ENCODE measurements at regions not wholly inside any gene's neighbourhood (a gene's known extent, or its start where the extent isn't known, plus 50 kb on each side); places are given as distances from the start of the nearest gene placed in this dataset.

- DNase-seq (ENCODE audit: low spot score) (no peak), ATAC-seq (no peak), FAIRE-seq (no peak)
- intact Hi-C loops (cut with micrococcal nuclease; ENCODE audit: unreplicated experiment): no loop called here
- ChIA-PET POLR2A (no interaction called here), CTCF (ENCODE audit: low intra/inter-chr PET ratio, low total read pairs) (no interaction called here)
- no peaks in the 10 kb centered on the region for H3K79me2 ChIP-seq (ENCODE audit: insufficient read depth, low read length)
- H4K20me1 ChIP-seq (ENCODE audit: insufficient read depth, low read length): no peaks in the 10 kb centered on the region
- H3K36me3 ChIP-seq (replicated peaks in 1 of 2; ENCODE audit: control insufficient read depth in 1 of 2, insufficient read depth in 2 of 2, low read length in 2 of 2): no peaks in the 10 kb centered on the region
- no peaks in the 10 kb centered on the region for H3K9me3 ChIP-seq (ENCODE audit: low read length)
- 0% methylated on average over 4 of the region's 4 CpGs for WGBS (ENCODE audit: low lambda C conversion rate)
- H3K4me2 ChIP-seq (ENCODE audit: low read depth, low read length): no peak overlapping the region
- in situ Hi-C loops (cut with HindIII; ENCODE audit: extremely low pct_ligation_motif_present, low pct_unique_long_range_greater_than_20kb): no loop called here
- no peaks in the 10 kb centered on the region for H3K4me1 ChIP-seq (ENCODE audit: insufficient read depth, low read length)
- TF ChIP-seq SRSF9 (IDR thresholded peaks at IDR 0.05; ENCODE audit: borderline replicate concordance, insufficient read depth, low read depth, low read length, poor library complexity, severe bottlenecking): no peak
- TF ChIP-seq RXRA (CRISPR knock-in tag; IDR thresholded peaks at IDR 0.05): no peak
- TF ChIP-seq NFYB (CRISPR knock-in tag; IDR thresholded peaks at IDR 0.05): no peak
- no peak for TF ChIP-seq ZHX1 (CRISPR knock-in tag; IDR thresholded peaks at IDR 0.05; ENCODE audit: low read depth)
- H2AFZ ChIP-seq (ENCODE audit: low read length): no peak overlapping the region
- no peak overlapping the region for H3K27ac ChIP-seq (ENCODE audit: extremely low read length, insufficient read depth, low read length)
- no peak overlapping the region for H3K4me3 ChIP-seq (replicated peaks in 1 of 3; ENCODE audit: insufficient read depth in 1 of 3, low read depth in 2 of 3, low read length in 3 of 3)
- H3K9ac ChIP-seq (ENCODE audit: insufficient read depth, low read depth, low read length): no peak overlapping the region
- no TSS peak for BruUV-seq (replicated peaks)
- H3K27me3 ChIP-seq (ENCODE audit: control insufficient read depth in 1 of 2, insufficient read depth in 2 of 2, low read length in 2 of 2): no peaks in the 10 kb centered on the region
These were observed 92.0 kb downstream of the RWDD3 start for GRCh38 chr1:95326023-95326422.

- no peak overlapping the region for H2AFZ ChIP-seq (ENCODE audit: low read length)
- 5% methylated on average over 1 of the region's 1 CpG for WGBS (ENCODE audit: low lambda C conversion rate)
- H3K9ac ChIP-seq (ENCODE audit: insufficient read depth, low read depth, low read length): no peak overlapping the region
- H3K4me3 ChIP-seq (replicated peaks in 1 of 3; ENCODE audit: insufficient read depth in 1 of 3, low read depth in 2 of 3, low read length in 3 of 3): no peak overlapping the region
- in situ Hi-C loops (cut with HindIII; ENCODE audit: extremely low pct_ligation_motif_present, low pct_unique_long_range_greater_than_20kb) (no loop called here), intact Hi-C loops (cut with micrococcal nuclease; ENCODE audit: unreplicated experiment) (no loop called here)
- POLR2A ChIA-PET: no interaction called here
- no peak for DNase-seq (ENCODE audit: low spot score)
- no peaks in the 10 kb centered on the region for H3K27me3 ChIP-seq (ENCODE audit: control insufficient read depth in 1 of 2, insufficient read depth in 2 of 2, low read length in 2 of 2)
- BruUV-seq (replicated peaks): no TSS peak
- no peak for FAIRE-seq
- H3K4me2 ChIP-seq (ENCODE audit: low read depth, low read length): no peak overlapping the region
- no peaks in the 10 kb centered on the region for H3K36me3 ChIP-seq (replicated peaks in 1 of 2; ENCODE audit: control insufficient read depth in 1 of 2, insufficient read depth in 2 of 2, low read length in 2 of 2)
- no peaks in the 10 kb centered on the region for H4K20me1 ChIP-seq (ENCODE audit: insufficient read depth, low read length)
- CTCF ChIA-PET (ENCODE audit: low intra/inter-chr PET ratio, low total read pairs): no interaction called here
- no peaks in the 10 kb centered on the region for H3K4me1 ChIP-seq (ENCODE audit: insufficient read depth, low read length)
- ATAC-seq: no peak
- no peaks in the 10 kb centered on the region for H3K79me2 ChIP-seq (ENCODE audit: insufficient read depth, low read length)
- H3K9me3 ChIP-seq (ENCODE audit: low read length): no peaks in the 10 kb centered on the region
- H3K27ac ChIP-seq (ENCODE audit: extremely low read length, insufficient read depth, low read length): no peak overlapping the region
- TF ChIP-seq MED13 (CRISPR knock-in tag; IDR thresholded peaks at IDR 0.05) (no peak), ELF4 (CRISPR knock-in tag; IDR thresholded peaks at IDR 0.05; ENCODE audit: borderline replicate concordance) (no peak), ZNF101 (CRISPR knock-in tag; IDR thresholded peaks at IDR 0.05; ENCODE audit: borderline replicate concordance, low read depth) (no peak), SMARCC2 (IDR thresholded peaks at IDR 0.05) (no peak), NPAS2 (CRISPR knock-in tag; IDR thresholded peaks at IDR 0.05; ENCODE audit: borderline replicate concordance) (no peak), REXO4 (CRISPR knock-in tag; IDR thresholded peaks at IDR 0.05; ENCODE audit: borderline replicate concordance) (no peak), ZNF430 (CRISPR knock-in tag; IDR thresholded peaks at IDR 0.05) (no peak), CBX2 (IDR thresholded peaks at IDR 0.05; ENCODE audit: low read depth, low read length) (no peak), CBX2 (CRISPR knock-in tag; IDR thresholded peaks at IDR 0.05; ENCODE audit: low read depth) (no peak), ZNF546 (CRISPR knock-in tag; conservative IDR thresholded peaks at IDR 0.05) (no peak), DBP (CRISPR knock-in tag; IDR thresholded peaks at IDR 0.05; ENCODE audit: not compliant biosample characterization) (no peak), KDM5B (CRISPR knock-in tag; IDR thresholded peaks at IDR 0.05; ENCODE audit: borderline replicate concordance) (no peak), RXRA (CRISPR knock-in tag; IDR thresholded peaks at IDR 0.05) (no peak)
These were observed 98.7 kb downstream of the RWDD3 start for GRCh38 chr1:95332754-95333153.
